Thyroid gland (tissue), 4 donors: ENCODE measurements at regions not wholly inside any gene's neighbourhood (a gene's known extent, or its start where the extent isn't known, plus 50 kb on each side); places are given as distances from the start of the nearest gene placed in this dataset.

Experiments
- DNase-seq, 2 donors: peaks; one replicate each; pipeline ENCODE4 v3.0.0-alpha.2; 2019
- H3K27ac ChIP-seq, 3 donors: fragments of 200-600 bp; sonication (generic); 1 replicate in 2 of 3; 2 replicates in 1 of 3; pipeline ENCODE4 v1.5.1; 2016 to 2019; ENCODE audit warnings: mild to moderate bottlenecking in 1 of 3, moderate library complexity in 1 of 3
- H3K27me3 ChIP-seq: fragments of 200-600 bp; sonication (generic); one replicate; pipeline ENCODE4 v1.5.1; 2019
- H3K36me3 ChIP-seq, 2 donors: fragments of 200-600 bp; sonication (generic); one replicate each; pipeline ENCODE4 v1.5.1; 2016 to 2019
- H3K4me1 ChIP-seq, 2 donors: fragments of 200-600 bp; sonication (generic); one replicate each; pipeline ENCODE4 v1.5.1; 2017 to 2019
- H3K4me3 ChIP-seq, 3 donors: fragments of 200-600 bp; sonication (generic); replicated peaks in 1 of 3; 1 replicate in 2 of 3; 2 replicates in 1 of 3; pipeline ENCODE4 v1.5.1; 2016; ENCODE audit warnings: mild to moderate bottlenecking in 1 of 3
- H3K9me3 ChIP-seq: fragments of 200-600 bp; sonication (generic); one replicate; pipeline ENCODE4 v1.5.1; 2017
- POLR2A ChIP-seq, 2 donors: fragments of 450-650 bp; IDR thresholded peaks; one replicate each; pipeline ENCODE4 v1.6.1; 2017; ENCODE audit warnings: antibody characterized with exemption in 2 of 2, mild to moderate bottlenecking in 2 of 2, moderate library complexity in 1 of 2
- WGBS, 2 donors: methylation state at CpG; one replicate each; pipeline ENCODE4 v1.1.5; 2017; 5-methylcytosine and 5-hydroxymethylcytosine counted together
- intact Hi-C: fragments of 100-400 bp; cut with DNase I; formaldehyde crosslinking; loops from one replicate; pipeline ENCODE4 v1.15.1; 2023
- TF ChIP-seq, protein P1 (sequence below), 6 experiments: fragments of 200-600 bp in 3 of 6; fragments of 450-650 bp in 3 of 6; sonication (generic) in 3 of 6; IDR thresholded peaks; one replicate each; pipeline ENCODE4 v1.5.1; 2016 to 2019; ENCODE audit warnings: antibody characterized with exemption in 6 of 6, mild to moderate bottlenecking in 2 of 6, inconsistent platforms in 1 of 6, moderate library complexity in 1 of 6

DNA sequence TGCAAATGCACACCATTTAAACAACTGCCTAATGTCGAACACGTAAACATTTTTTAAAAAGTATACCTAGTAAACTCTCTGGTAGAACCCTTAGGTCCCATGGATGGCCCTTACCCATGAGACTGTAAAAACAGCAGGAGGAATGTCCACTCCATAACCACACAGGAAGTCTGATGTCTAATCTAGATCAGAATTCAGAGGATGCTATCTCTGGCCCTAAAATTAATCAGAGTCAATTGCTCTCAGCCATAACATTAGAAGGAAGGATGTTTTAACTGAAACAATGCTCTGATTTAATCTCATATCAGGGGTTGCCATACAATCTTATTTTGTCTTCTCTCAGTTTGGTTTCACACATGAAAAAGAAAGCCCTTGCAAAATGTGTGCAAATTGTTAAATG lies 416.3 kb upstream of the PIK3C3 start:
- intact Hi-C loops: no loop called here
- WGBS, 2 donors: 65 to 82% methylated on average over 2 of the region's 2 CpGs
- Histone ChIP-seq H3K27ac (no peak overlapping the region), H3K27me3 (no peaks in the 10 kb centered on the region), H3K4me1 (peaks cover 0 to 10% of the 10 kb centered on the region in 2 donors), H3K36me3 (no peaks in the 10 kb centered on the region), H3K9me3 (no peaks in the 10 kb centered on the region), H3K4me3 (no peak overlapping the region)
- DNase-seq: no peak
- TF ChIP-seq, protein P1, sequence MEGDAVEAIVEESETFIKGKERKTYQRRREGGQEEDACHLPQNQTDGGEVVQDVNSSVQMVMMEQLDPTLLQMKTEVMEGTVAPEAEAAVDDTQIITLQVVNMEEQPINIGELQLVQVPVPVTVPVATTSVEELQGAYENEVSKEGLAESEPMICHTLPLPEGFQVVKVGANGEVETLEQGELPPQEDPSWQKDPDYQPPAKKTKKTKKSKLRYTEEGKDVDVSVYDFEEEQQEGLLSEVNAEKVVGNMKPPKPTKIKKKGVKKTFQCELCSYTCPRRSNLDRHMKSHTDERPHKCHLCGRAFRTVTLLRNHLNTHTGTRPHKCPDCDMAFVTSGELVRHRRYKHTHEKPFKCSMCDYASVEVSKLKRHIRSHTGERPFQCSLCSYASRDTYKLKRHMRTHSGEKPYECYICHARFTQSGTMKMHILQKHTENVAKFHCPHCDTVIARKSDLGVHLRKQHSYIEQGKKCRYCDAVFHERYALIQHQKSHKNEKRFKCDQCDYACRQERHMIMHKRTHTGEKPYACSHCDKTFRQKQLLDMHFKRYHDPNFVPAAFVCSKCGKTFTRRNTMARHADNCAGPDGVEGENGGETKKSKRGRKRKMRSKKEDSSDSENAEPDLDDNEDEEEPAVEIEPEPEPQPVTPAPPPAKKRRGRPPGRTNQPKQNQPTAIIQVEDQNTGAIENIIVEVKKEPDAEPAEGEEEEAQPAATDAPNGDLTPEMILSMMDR (IDR thresholded peaks at IDR 0.05): no peak
- no peak for TF ChIP-seq POLR2A (IDR thresholded peaks at IDR 0.05)

DNA sequence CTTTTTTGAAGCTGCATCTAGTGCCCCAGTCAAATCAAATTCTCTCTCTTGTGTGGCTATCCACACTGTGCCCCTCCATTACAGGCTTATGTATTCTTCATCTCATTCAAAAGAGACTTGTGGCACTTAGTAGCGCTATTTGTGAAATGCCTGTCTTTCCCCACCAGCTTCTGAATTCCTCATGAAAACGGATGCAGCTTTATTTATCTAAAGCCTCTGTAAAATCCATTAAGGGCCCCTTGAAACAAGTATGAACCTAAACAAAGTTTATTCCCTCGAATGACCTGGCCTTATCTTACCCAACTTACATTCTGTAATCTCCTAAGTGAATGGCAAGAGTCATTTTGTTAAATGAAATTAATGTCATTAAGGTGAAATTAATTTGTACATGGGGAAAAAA lies 417.4 kb upstream of the PIK3C3 start:
- no peak for DNase-seq
- Histone ChIP-seq H3K9me3 (no peaks in the 10 kb centered on the region), H3K4me1 (peaks cover 0 to 10% of the 10 kb centered on the region in 2 donors), H3K27me3 (no peaks in the 10 kb centered on the region), H3K36me3 (no peaks in the 10 kb centered on the region), H3K4me3 (no peak overlapping the region), H3K27ac (no peak overlapping the region)
- WGBS, 2 donors: 38 to 47% methylated on average over 3 of the region's 3 CpGs
- intact Hi-C loops: no loop called here
- TF ChIP-seq, protein P1 (IDR thresholded peaks at IDR 0.05): no peak
- TF ChIP-seq POLR2A (IDR thresholded peaks at IDR 0.05): no peak

DNA sequence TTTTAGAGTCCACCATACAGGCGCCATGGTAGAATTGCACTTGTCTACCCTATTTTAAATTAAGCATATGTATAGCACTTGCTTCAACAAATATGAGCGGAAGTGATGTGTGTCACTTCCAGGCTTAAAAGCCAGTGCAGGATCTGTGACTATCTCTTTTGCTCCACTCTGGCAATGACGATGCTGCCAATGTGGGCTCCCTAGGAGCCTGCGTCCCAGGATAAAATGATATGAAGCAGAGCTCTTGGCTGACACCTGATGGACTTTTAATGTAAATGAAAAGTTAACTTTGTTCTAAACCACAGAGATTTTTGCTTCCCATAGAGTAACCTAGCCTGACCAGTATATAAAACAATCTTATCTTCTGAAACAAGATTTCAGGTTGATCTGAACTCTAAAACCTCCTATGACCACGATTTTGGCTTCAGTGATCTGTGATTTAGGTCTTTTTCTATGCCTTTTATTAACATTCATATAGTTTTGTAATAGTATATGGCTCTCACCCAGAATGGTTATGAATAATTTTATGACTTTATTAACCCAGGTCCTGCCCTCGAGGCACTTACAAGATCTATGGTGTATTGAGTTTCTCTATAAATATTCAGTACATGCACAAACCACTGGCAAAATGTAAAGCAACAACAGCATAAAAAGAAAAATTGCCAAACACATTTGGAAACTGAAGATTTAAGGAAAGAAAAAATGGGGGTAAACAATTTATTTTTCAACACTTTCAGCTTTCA lies 422.5 kb upstream of the PIK3C3 start:
- intact Hi-C loops: no loop called here
- WGBS, 2 donors: 73 to 80% methylated on average over 6 of the region's 6 CpGs

DNA sequence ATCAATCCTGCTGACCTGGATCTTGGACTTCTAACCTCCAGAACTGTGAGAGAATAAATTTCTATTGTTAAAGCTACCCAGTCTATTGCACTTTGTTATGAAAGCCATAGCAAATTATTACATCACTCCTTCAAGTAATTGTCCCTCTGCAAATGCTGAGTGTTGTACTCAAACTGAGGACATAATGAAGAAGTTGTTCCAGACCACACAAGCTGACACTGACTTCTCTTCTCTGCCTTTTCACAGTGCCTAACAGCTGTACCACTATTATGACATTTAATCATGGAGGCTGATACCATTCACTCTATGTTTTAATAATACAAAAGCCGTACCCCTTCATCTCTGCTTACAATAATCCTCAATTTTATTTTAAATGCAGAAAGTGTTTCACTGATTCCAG lies 424.1 kb upstream of the PIK3C3 start:
- Histone ChIP-seq H3K4me3 (no peak overlapping the region), H3K9me3 (no peaks in the 10 kb centered on the region), H3K27ac (no peak overlapping the region), H3K36me3 (no peaks in the 10 kb centered on the region), H3K4me1 (no peaks in the 10 kb centered on the region), H3K27me3 (no peaks in the 10 kb centered on the region)
- 91% methylated on average over 1 of the region's 1 CpG for WGBS, 2 donors
- intact Hi-C loops: no loop called here
- TF ChIP-seq, protein P1 (IDR thresholded peaks at IDR 0.05): no peak
- TF ChIP-seq POLR2A (IDR thresholded peaks at IDR 0.05): no peak
- DNase-seq: no peak

More for the DNA sequence above, 422.5 kb upstream of the PIK3C3 start:
- Histone ChIP-seq H3K4me1 (no peaks in the 10 kb centered on the region), H3K27me3 (no peaks in the 10 kb centered on the region), H3K9me3 (no peaks in the 10 kb centered on the region), H3K36me3 (no peaks in the 10 kb centered on the region), H3K4me3 (no peak overlapping the region), H3K27ac (no peak overlapping the region)
- TF ChIP-seq POLR2A (IDR thresholded peaks at IDR 0.05): no peak
- TF ChIP-seq, protein P1 (IDR thresholded peaks at IDR 0.05): no peak
- DNase-seq: no peak

DNA sequence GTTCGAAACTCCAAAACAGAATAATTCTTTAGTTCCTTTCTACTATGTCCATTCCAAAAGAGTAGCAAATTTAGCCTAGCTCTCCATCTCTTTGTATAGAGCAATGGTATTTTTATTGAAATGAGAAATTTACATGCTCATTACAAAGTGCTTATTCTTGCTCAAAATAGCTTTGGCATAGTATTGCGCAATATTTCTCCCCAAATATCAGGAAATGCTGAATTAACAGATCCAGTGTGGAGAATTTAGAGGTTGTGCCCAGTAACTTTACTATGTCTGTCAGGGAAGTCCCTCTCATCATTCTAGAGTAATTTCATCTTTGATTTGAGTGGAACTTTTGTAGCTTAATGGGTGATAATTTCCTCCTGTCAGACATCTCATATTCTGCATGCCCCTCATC lies 425.9 kb upstream of the PIK3C3 start:
- no peak overlapping the region for H3K4me3 ChIP-seq
- intact Hi-C loops: no loop called here
- no peak overlapping the region for H3K27ac ChIP-seq
- TF ChIP-seq POLR2A (IDR thresholded peaks at IDR 0.05): no peak
- TF ChIP-seq, protein P1 (IDR thresholded peaks at IDR 0.05): no peak
- no peaks in the 10 kb centered on the region for H3K9me3 ChIP-seq
- no peak for DNase-seq
- H3K27me3 ChIP-seq: no peaks in the 10 kb centered on the region
- no peaks in the 10 kb centered on the region for H3K36me3 ChIP-seq
- no peaks in the 10 kb centered on the region for H3K4me1 ChIP-seq
- 86 to 94% methylated on average over 2 of the region's 2 CpGs for WGBS, 2 donors
